ENCODE measurements at regions not wholly inside any gene's neighbourhood (a gene's known extent, or its start where the extent isn't known, plus 50 kb on each side); places are given as distances from the start of the nearest gene placed in this dataset.

GRCh38 chr3:28863186-28863585 lies 417.7 kb upstream of the RBMS3 start:
- POLR2A ChIA-PET = no interaction called here
- peaks cover 2% of the 10 kb centered on the region for H3K27me3 Mint-ChIP-seq
- ATAC-seq (ENCODE audit: low read depth) (no peak), DNase-seq (no peak)
- no peaks in the 10 kb centered on the region for H3K4me1 Mint-ChIP-seq
- H3K4me3 Mint-ChIP-seq = no peak overlapping the region
- H3K36me3 Mint-ChIP-seq = no peaks in the 10 kb centered on the region
- H3K9me3 Mint-ChIP-seq = no peaks in the 10 kb centered on the region
- no peak overlapping the region for H3K27ac Mint-ChIP-seq

DNA sequence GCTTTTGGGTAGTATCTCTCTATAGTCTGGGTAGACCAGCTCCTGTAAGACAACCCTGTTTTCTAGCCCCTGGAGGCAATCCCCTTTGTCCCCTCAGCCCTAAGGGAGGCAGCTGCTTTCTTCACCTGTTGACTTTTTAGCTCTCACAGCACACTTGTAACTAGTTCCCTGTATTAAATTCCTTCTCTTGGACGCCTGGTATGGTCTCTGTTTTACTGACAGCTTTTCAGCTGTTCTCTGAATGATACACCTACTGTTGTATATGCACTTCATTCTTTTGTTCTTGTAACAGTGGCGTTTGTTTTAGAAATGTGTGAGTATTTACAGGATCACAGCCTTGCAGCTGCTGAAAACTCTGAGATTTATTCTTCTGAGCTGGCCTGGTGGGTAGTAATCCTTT lies 413.0 kb upstream of the RBMS3 start:
- Mint-ChIP-seq H3K27ac (no peak overlapping the region), H3K36me3 (no peaks in the 10 kb centered on the region), H3K9me3 (no peaks in the 10 kb centered on the region), H3K4me1 (no peaks in the 10 kb centered on the region), H3K27me3 (peaks cover 3% of the 10 kb centered on the region), H3K4me3 (no peak overlapping the region)
- ATAC-seq (ENCODE audit: low read depth) = no peak
- POLR2A ChIA-PET = no interaction called here
- no peak for DNase-seq

GRCh38 chr3:28868897-28869296 lies 412.0 kb upstream of the RBMS3 start:
- DNase-seq (no peak), ATAC-seq (ENCODE audit: low read depth) (no peak)
- POLR2A ChIA-PET = no interaction called here
- Mint-ChIP-seq H3K27ac (no peak overlapping the region), H3K27me3 (peaks cover 3% of the 10 kb centered on the region), H3K4me3 (no peak overlapping the region), H3K9me3 (peaks cover 5% of the 10 kb centered on the region), H3K4me1 (no peaks in the 10 kb centered on the region), H3K36me3 (no peaks in the 10 kb centered on the region)

DNA sequence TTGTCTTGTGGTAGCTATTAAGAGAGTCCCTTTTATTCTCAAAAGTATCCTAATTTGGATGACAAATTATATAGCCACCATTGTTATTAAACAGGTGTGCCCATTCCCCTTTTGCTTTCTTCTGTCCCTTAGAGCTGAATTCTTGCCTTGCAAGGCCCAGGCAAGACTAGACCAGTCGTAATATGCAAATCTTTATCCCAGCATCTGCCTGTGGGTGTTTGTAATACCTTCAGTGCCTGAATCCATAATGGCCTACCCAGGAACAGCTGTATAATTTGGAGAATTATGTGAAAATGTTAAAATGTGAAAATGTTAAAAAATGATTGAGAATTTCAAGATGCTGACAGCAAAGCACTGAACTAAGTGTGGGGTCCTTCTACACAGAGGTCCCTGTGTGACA lies 403.0 kb upstream of the RBMS3 start:
- Mint-ChIP-seq H3K4me1 (no peaks in the 10 kb centered on the region), H3K4me3 (no peak overlapping the region)
- DNase-seq = no peak

DNA sequence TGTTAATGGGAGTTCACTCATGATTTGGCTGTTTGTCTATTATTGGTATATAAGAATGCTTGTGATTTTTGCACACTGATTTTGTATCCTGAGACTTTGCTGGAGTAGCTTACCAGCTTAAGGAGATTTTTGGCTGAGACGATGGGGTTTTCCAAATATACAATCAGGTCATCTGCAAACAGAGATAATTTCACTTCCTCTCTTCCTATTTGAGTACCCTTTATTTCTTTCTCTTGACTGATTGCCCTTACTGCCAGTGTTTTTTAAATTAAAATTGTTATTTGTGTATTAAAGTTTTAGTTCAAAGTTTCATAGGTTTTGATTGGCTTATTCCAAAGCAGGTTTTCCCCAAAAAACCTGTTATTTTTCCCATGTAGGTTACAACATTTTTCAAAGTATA lies 390.5 kb upstream of the RBMS3 start:
- POLR2A ChIA-PET = no interaction called here
- no peaks in the 10 kb centered on the region for H3K27me3 Mint-ChIP-seq
- no peak overlapping the region for H3K4me3 Mint-ChIP-seq
- ATAC-seq (ENCODE audit: low read depth) (no peak), DNase-seq (no peak)
- H3K4me1 Mint-ChIP-seq = no peaks in the 10 kb centered on the region
- H3K27ac Mint-ChIP-seq = no peak overlapping the region
- H3K36me3 Mint-ChIP-seq = no peaks in the 10 kb centered on the region
- H3K9me3 Mint-ChIP-seq = no peaks in the 10 kb centered on the region

More for the DNA sequence above, 403.0 kb upstream of the RBMS3 start:
- POLR2A ChIA-PET = no interaction called here
- peaks cover 6% of the 10 kb centered on the region for H3K9me3 Mint-ChIP-seq
- no peaks in the 10 kb centered on the region for H3K27me3 Mint-ChIP-seq
- ATAC-seq (ENCODE audit: low read depth) = no peak
- no peaks in the 10 kb centered on the region for H3K36me3 Mint-ChIP-seq
- no peak overlapping the region for H3K27ac Mint-ChIP-seq

DNA sequence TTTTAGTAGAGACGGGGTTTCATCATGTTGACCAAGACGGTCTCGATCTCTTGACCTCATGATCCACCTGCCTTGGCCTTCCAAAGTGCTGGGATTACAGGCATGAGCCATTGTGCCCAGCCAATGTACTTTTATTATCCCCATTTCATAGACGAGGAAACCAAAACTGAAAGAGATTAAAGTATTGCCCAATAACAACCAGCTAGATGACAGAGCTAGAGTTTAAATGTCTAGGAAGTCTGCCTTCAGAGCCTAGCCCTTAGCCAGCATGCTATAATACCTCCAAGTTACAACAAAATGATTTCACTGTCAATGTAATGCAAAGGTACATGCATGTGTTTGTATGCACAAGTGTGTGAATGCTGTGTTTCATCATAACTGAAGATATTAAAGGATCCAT lies 389.4 kb upstream of the RBMS3 start:
- Mint-ChIP-seq H3K27me3 (no peaks in the 10 kb centered on the region), H3K27ac (no peak overlapping the region)

DNA sequence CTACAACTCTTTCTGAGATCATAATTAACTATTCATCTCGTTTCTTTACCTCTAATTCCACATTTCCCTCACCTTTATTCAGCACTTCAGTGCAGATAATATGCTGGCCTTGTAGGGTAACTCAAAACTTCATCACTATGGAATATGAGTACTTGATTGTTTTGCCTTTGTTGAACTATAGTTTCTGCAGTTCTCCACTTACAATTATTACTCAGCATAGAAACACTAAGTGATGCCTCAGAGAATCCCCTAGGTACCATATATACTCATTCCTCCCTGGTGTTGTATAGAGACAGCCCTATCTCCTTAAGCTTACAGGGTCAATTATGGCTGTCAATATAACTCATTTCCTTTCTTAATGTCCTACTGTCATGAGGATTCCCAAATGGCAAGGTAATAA lies 380.6 kb upstream of the RBMS3 start:
- H3K36me3 Mint-ChIP-seq = no peaks in the 10 kb centered on the region
- H3K4me3 Mint-ChIP-seq = no peak overlapping the region
- POLR2A ChIA-PET = no interaction called here
- peaks cover 9% of the 10 kb centered on the region for H3K27me3 Mint-ChIP-seq
- ATAC-seq (ENCODE audit: low read depth) = no peak
- H3K9me3 Mint-ChIP-seq = peaks cover 4% of the 10 kb centered on the region
- DNase-seq = no peak
- H3K27ac Mint-ChIP-seq = no peak overlapping the region
- H3K4me1 Mint-ChIP-seq = no peaks in the 10 kb centered on the region

More for the DNA sequence above, 389.4 kb upstream of the RBMS3 start:
- H3K9me3 Mint-ChIP-seq = no peaks in the 10 kb centered on the region
- POLR2A ChIA-PET = no interaction called here
- H3K36me3 Mint-ChIP-seq = no peaks in the 10 kb centered on the region
- no peak overlapping the region for H3K4me3 Mint-ChIP-seq
- ATAC-seq (ENCODE audit: low read depth) (no peak), DNase-seq (no peak)
- no peaks in the 10 kb centered on the region for H3K4me1 Mint-ChIP-seq

- H3K9me3 Mint-ChIP-seq = peaks cover 4% of the 10 kb centered on the region
- H3K36me3 Mint-ChIP-seq = no peaks in the 10 kb centered on the region
- DNase-seq = no peak
Observed at GRCh38 chr3:28901018-28901417, 379.9 kb upstream of the RBMS3 start.

DNA sequence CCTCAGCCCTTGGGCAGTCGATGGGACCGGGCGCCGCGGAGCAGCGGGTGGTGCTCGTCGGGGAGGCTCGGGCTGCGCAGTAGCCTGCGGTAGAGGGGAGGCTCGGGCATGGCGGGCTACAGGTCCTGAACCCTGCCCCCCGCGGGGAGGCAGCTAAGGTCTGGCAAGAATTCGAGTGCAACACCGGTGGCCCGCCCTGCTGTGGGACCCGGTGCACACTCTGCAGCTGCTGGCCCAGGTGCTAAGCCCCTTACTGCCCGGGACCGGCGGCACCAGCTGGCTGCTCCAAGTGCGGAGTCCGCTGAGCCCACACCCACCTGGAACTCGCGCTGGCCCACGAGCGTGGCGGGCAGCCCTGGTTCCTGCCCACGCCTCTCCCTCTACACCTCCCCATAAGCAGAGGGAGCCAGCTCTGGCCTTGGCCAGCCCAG lies 377.7 kb upstream of the RBMS3 start:
- POLR2A ChIA-PET = no interaction called here
- peaks cover 5% of the 10 kb centered on the region for H3K27me3 Mint-ChIP-seq
- no peak overlapping the region for H3K4me3 Mint-ChIP-seq
- H3K27ac Mint-ChIP-seq = no peak overlapping the region
- no peak for ATAC-seq (ENCODE audit: low read depth)
- H3K4me1 Mint-ChIP-seq = no peaks in the 10 kb centered on the region
- no peak for DNase-seq
- peaks cover 4% of the 10 kb centered on the region for H3K9me3 Mint-ChIP-seq
- no peaks in the 10 kb centered on the region for H3K36me3 Mint-ChIP-seq

More at GRCh38 chr3:28901018-28901417, 379.9 kb upstream of the RBMS3 start:
- H3K27ac Mint-ChIP-seq = no peak overlapping the region
- no peak overlapping the region for H3K4me3 Mint-ChIP-seq
- H3K4me1 Mint-ChIP-seq = no peaks in the 10 kb centered on the region
- POLR2A ChIA-PET = no interaction called here
- no peak for ATAC-seq (ENCODE audit: low read depth)
- peaks cover 9% of the 10 kb centered on the region for H3K27me3 Mint-ChIP-seq

- Mint-ChIP-seq H3K27ac (no peak overlapping the region), H3K4me1 (no peaks in the 10 kb centered on the region), H3K36me3 (no peaks in the 10 kb centered on the region), H3K9me3 (peaks cover 1% of the 10 kb centered on the region), H3K27me3 (no peaks in the 10 kb centered on the region), H3K4me3 (no peak overlapping the region)
- DNase-seq (no peak), ATAC-seq (ENCODE audit: low read depth) (no peak)
- POLR2A ChIA-PET = no interaction called here
Observed at GRCh38 chr3:28905798-28906197, 375.1 kb upstream of the RBMS3 start.

GRCh38 chr3:28906561-28907310 lies 374.1 kb upstream of the RBMS3 start:
- Mint-ChIP-seq H3K4me1 (no peaks in the 10 kb centered on the region), H3K36me3 (no peaks in the 10 kb centered on the region), H3K27me3 (no peaks in the 10 kb centered on the region), H3K4me3 (no peak overlapping the region), H3K27ac (no peak overlapping the region), H3K9me3 (peaks cover 1% of the 10 kb centered on the region)
- ATAC-seq (ENCODE audit: low read depth) (no peak), DNase-seq (no peak)
- POLR2A ChIA-PET = no interaction called here

- DNase-seq (no peak), ATAC-seq (ENCODE audit: low read depth) (no peak)
- no peaks in the 10 kb centered on the region for H3K4me1 Mint-ChIP-seq
- H3K9me3 Mint-ChIP-seq = no peaks in the 10 kb centered on the region
- no peak overlapping the region for H3K27ac Mint-ChIP-seq
- no peaks in the 10 kb centered on the region for H3K36me3 Mint-ChIP-seq
- H3K4me3 Mint-ChIP-seq = no peak overlapping the region
- POLR2A ChIA-PET = no interaction called here
- H3K27me3 Mint-ChIP-seq = no peaks in the 10 kb centered on the region
Observed at GRCh38 chr3:28907616-28908015, 373.3 kb upstream of the RBMS3 start.

DNA sequence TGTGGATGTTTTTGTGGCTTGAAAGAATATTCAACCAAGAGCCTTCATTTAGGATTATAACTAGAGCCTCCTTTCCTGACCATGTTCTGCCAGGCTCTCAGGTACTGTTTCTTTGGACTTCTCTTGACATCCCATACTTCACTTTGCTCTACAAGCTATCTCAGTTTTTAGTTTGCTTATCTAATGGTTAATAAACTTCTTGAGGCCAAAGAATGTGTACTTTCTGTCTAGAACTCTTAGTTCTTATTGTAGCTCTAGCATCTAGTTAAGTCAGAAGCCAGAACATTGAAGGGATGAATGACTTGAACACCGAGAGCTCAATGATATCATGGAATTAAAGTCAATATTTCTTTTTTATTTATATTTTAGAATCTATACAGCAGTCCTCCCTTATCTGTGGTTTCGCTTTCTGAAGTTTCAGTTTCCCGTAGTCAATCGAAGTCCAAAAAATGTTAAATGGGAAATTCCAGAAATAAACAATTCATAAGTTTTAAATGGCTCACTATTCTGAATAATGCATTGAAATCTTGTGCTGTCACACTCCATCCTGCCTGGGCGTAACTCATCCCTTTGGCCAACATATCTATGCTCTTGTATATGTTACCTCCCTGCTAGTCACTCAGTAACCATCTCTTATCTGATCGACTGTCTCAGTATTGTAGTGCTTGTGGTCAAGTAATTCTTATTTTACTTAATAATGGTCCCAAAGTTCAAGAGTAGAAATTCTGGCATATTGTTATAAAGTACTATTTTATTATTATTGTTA lies 368.6 kb upstream of the RBMS3 start:
- Mint-ChIP-seq H3K4me1 (peaks cover 3% of the 10 kb centered on the region), H3K27ac (no peak overlapping the region), H3K27me3 (peaks cover 7% of the 10 kb centered on the region), H3K4me3 (no peak overlapping the region), H3K9me3 (no peaks in the 10 kb centered on the region), H3K36me3 (no peaks in the 10 kb centered on the region)
- POLR2A ChIA-PET = no interaction called here
- DNase-seq = no peak
- ATAC-seq (ENCODE audit: low read depth) = no peak

GRCh38 chr3:28915741-28916500 lies 364.9 kb upstream of the RBMS3 start:
- H3K9me3 Mint-ChIP-seq = no peaks in the 10 kb centered on the region
- no peaks in the 10 kb centered on the region for H3K36me3 Mint-ChIP-seq
- H3K4me3 Mint-ChIP-seq = no peak overlapping the region
- peaks cover 3% of the 10 kb centered on the region for H3K4me1 Mint-ChIP-seq
- DNase-seq = no peak
- no peak for ATAC-seq (ENCODE audit: low read depth)
- POLR2A ChIA-PET = no interaction called here
- H3K27ac Mint-ChIP-seq = no peak overlapping the region
- H3K27me3 Mint-ChIP-seq = peaks cover 7% of the 10 kb centered on the region
